ENCODE measurements at regions not wholly inside any gene's neighbourhood (a gene's known extent, or its start where the extent isn't known, plus 50 kb on each side); places are given as distances from the start of the nearest gene placed in this dataset.
"Not testable (repeated sequence)": the region's sequence is repeated elsewhere in the genome, so short reads cannot be mapped to it uniquely, and the experiment has no call there.

- no peak overlapping the region for H3K4me3 ChIP-seq (ENCODE audit: low read length)
- TF ChIP-seq CTCF (conservative IDR thresholded peaks at IDR 0.05; ENCODE audit: low read length) = no peak
- no peak for DNase-seq (ENCODE audit: low read depth)
Observed at GRCh38 chr6:144485531-144485930, 200.4 kb downstream of the UTRN start.

GRCh38 chr6:144488590-144488989, 203.5 kb downstream of the UTRN start:
- DNase-seq (ENCODE audit: low read depth) = no peak
- no peak for TF ChIP-seq CTCF (conservative IDR thresholded peaks at IDR 0.05; ENCODE audit: low read length)
- no peak overlapping the region for H3K4me3 ChIP-seq (ENCODE audit: low read length)

DNA sequence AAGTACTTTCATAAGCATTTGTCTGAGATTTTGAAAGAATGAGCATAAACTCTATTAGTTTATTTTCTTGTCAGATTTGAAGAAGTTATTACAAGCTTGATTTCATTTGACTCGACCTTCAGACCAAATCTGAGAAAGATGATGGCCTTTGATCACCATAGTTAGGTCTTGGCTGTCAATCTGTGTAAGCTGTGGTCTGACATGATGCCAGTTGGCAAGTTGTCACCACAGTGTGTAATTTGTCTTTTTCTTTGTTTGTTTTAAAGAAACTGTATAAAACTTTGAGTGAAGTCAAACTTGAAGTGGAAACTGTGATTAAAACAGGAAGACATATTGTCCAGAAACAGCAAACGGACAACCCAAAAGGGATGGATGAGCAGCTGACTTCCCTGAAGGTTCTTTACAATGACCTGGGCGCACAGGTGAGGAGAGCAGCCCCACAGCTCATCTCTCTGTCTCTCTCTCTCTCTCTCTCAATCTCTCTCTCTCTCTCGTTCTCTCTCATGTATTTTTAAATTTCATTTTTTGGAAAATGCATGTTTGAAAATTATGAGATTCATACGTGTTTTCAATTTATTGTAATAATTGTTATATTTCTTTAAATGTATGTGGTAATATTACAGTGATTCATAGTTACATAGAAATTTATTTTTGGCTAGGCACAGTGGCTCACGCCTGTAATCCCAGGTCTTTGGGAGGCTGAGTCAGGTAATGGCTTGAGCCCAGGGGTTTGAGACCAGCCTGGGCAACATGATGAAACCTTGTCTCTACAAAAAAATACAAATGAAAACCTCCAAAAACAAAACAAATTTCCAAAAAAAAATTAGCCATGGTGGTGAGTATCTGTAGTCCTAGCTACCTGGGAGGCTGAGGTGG, 208.1 kb downstream of the UTRN start:
- no peak for TF ChIP-seq CTCF (conservative IDR thresholded peaks at IDR 0.05; ENCODE audit: low read length)
- no peak overlapping the region for H3K4me3 ChIP-seq (ENCODE audit: low read length)
- DNase-seq (ENCODE audit: low read depth) = peak; percentile 18

DNA sequence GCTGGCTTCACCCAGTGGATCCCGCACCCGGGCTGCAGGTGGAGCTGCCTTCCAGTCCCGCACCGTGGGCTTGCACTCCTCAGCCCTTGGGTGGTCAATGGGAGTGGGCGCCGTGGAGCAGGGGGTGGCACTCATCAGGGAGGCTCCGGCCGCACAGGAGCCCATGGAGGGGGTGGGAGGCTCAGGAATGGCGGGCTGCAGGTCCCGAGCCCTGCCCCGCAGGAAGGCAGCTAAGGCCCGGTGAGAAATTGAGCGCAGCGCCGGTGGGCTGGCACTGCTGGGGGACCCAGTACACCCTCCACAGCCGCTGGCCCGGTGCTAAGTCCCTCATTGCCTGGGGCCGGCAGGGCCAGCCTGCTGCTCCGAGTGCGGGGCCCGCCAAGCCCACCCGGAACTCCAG, 209.9 kb downstream of the UTRN start:
- H3K4me3 ChIP-seq (ENCODE audit: low read length); DNase-seq (ENCODE audit: low read depth): not testable (repeated sequence)

- no peak for TF ChIP-seq CTCF (conservative IDR thresholded peaks at IDR 0.05; ENCODE audit: low read length)
- no peak for DNase-seq (ENCODE audit: low read depth)
- H3K4me3 ChIP-seq (ENCODE audit: low read length) = no peak overlapping the region
Observed at GRCh38 chr6:144497650-144498049, 212.5 kb downstream of the UTRN start.

- H3K4me3 ChIP-seq (ENCODE audit: low read length) = no peak overlapping the region
- TF ChIP-seq CTCF (conservative IDR thresholded peaks at IDR 0.05; ENCODE audit: low read length) = no peak
- DNase-seq (ENCODE audit: low read depth) = no peak
Observed at GRCh38 chr6:144500892-144501291, 215.8 kb downstream of the UTRN start.

- H3K4me3 ChIP-seq (ENCODE audit: low read length); DNase-seq (ENCODE audit: low read depth): not testable (repeated sequence)
Observed at GRCh38 chr6:144505214-144505613, 220.1 kb downstream of the UTRN start.

GRCh38 chr6:144506051-144506450, 220.9 kb downstream of the UTRN start:
- not testable (repeated sequence) for DNase-seq (ENCODE audit: low read depth); H3K4me3 ChIP-seq (ENCODE audit: low read length)

- not testable (repeated sequence) for DNase-seq (ENCODE audit: low read depth); H3K4me3 ChIP-seq (ENCODE audit: low read length)
Observed at GRCh38 chr6:144507772-144508312, 222.7 kb downstream of the UTRN start.

Measured in AG10803 (cell line).